ENCODE measurements at regions not wholly inside any gene's neighbourhood (a gene's known extent, or its start where the extent isn't known, plus 50 kb on each side); places are given as distances from the start of the nearest gene placed in this dataset.
"Not testable (repeated sequence)": the region's sequence is repeated elsewhere in the genome, so short reads cannot be mapped to it uniquely, and the experiment has no call there.

- no peak overlapping the region for H3K4me3 ChIP-seq (ENCODE audit: low read depth, low read length)
- no peak for TF ChIP-seq CTCF (IDR thresholded peaks at IDR 0.05; ENCODE audit: borderline replicate concordance, insufficient read depth, low read depth, low read length)
Observed at GRCh38 chr17:20735796-20736195, 156.3 kb downstream of the CDRT15L2 start.

GRCh38 chr17:20737636-20738035, 158.1 kb downstream of the CDRT15L2 start:
- not testable (repeated sequence) for H3K4me3 ChIP-seq (ENCODE audit: low read depth, low read length)

GRCh38 chr17:20771104-20771503, 191.6 kb downstream of the CDRT15L2 start:
- no peak overlapping the region for H3K4me3 ChIP-seq (ENCODE audit: low read depth, low read length)

GRCh38 chr17:20774472-20775135, 195.1 kb downstream of the CDRT15L2 start:
- no peak for TF ChIP-seq CTCF (IDR thresholded peaks at IDR 0.05; ENCODE audit: borderline replicate concordance, insufficient read depth, low read depth, low read length)
- no peak overlapping the region for H3K4me3 ChIP-seq (ENCODE audit: low read depth, low read length)

More at GRCh38 chr17:20771104-20771503, 191.6 kb downstream of the CDRT15L2 start:
- no peak for TF ChIP-seq CTCF (IDR thresholded peaks at IDR 0.05; ENCODE audit: borderline replicate concordance, insufficient read depth, low read depth, low read length)

GRCh38 chr17:20775331-20775730, 195.8 kb downstream of the CDRT15L2 start:
- no peak overlapping the region for H3K4me3 ChIP-seq (ENCODE audit: low read depth, low read length)
- no peak for TF ChIP-seq CTCF (IDR thresholded peaks at IDR 0.05; ENCODE audit: borderline replicate concordance, insufficient read depth, low read depth, low read length)

GRCh38 chr17:20779521-20779920, 200.0 kb downstream of the CDRT15L2 start:
- no peak overlapping the region for H3K4me3 ChIP-seq (ENCODE audit: low read depth, low read length)
- no peak for TF ChIP-seq CTCF (IDR thresholded peaks at IDR 0.05; ENCODE audit: borderline replicate concordance, insufficient read depth, low read depth, low read length)

- no peak for TF ChIP-seq CTCF (IDR thresholded peaks at IDR 0.05; ENCODE audit: borderline replicate concordance, insufficient read depth, low read depth, low read length)
- no peak overlapping the region for H3K4me3 ChIP-seq (ENCODE audit: low read depth, low read length)
Observed at GRCh38 chr17:20781260-20781659, 201.7 kb downstream of the CDRT15L2 start.

- H3K4me3 ChIP-seq (ENCODE audit: low read depth, low read length), result not testable (repeated sequence)
Observed at GRCh38 chr17:20781869-20782268, 202.3 kb downstream of the CDRT15L2 start.

All from GM12875 (cell line).